ENCODE measurements at regions not wholly inside any gene's neighbourhood (a gene's known extent, or its start where the extent isn't known, plus 50 kb on each side); places are given as distances from the start of the nearest gene placed in this dataset.

DNA sequence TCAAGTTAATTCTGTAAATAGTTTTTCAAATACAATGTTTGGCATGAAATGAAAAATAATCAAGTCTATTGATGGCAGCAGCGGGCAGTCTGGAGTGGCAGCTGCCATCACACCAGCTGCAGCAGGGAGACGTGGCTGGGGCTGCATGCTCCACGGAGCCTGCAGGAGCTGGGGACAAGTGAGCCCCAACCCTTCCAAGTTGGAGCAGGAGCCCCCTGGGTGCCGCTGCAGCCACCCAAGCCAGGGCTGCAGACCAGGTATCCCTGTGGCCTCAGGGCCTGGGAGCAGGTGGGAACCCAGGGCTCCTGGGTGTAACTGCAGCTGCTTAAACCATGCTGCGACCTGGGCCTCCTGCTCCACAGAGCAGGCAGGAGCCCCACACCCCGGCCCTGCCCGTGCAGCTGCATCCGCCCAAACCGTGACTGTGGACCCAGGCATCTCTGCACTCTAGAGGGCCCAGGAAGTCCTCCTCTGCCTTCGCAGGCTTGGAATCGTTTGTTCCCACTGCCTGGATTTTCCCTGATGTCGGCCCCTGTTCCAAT lies 257.4 kb downstream of the PLOD2 start:
- Histone ChIP-seq H4K20me1 (ENCODE audit: control insufficient read depth, extremely low read depth, insufficient read depth, low read length) (no peaks in the 10 kb centered on the region), H3K27ac (ENCODE audit: control insufficient read depth, insufficient read depth, low read length) (no peak overlapping the region), H3K27me3 (ENCODE audit: control insufficient read depth, extremely low read depth, insufficient read depth, low read length) (no peaks in the 10 kb centered on the region), H3K4me3 (ENCODE audit: control insufficient read depth in 2 of 3, extremely low read depth in 1 of 3, insufficient read depth in 2 of 3, low read depth in 1 of 3, low read length in 3 of 3) (no peak overlapping the region), H3K9ac (ENCODE audit: control insufficient read depth, extremely low read depth, insufficient read depth, low read length) (no peak overlapping the region), H2AFZ (ENCODE audit: control insufficient read depth, low read length) (no peak overlapping the region), H3K79me2 (ENCODE audit: control insufficient read depth, insufficient read depth, low read length) (no peaks in the 10 kb centered on the region), H3K36me3 (ENCODE audit: control insufficient read depth in 2 of 2, extremely low read depth in 1 of 2, insufficient read depth in 2 of 2, low read length in 2 of 2) (no peaks in the 10 kb centered on the region), H3K4me1 (ENCODE audit: control insufficient read depth, extremely low read depth, insufficient read depth, low read length) (no peaks in the 10 kb centered on the region), H3K9me3 (ENCODE audit: control insufficient read depth, low read depth, low read length) (no peaks in the 10 kb centered on the region), H3K9me1 (ENCODE audit: control insufficient read depth, extremely low read depth, insufficient read depth, low read length) (no peaks in the 10 kb centered on the region), H3K4me2 (ENCODE audit: control insufficient read depth, extremely low read depth, insufficient read depth, low read depth, low read length) (no peak overlapping the region)
- TF ChIP-seq EZH2 (IDR thresholded peaks at IDR 0.05; ENCODE audit: low read length) = no peak
- TF ChIP-seq, protein P1, sequence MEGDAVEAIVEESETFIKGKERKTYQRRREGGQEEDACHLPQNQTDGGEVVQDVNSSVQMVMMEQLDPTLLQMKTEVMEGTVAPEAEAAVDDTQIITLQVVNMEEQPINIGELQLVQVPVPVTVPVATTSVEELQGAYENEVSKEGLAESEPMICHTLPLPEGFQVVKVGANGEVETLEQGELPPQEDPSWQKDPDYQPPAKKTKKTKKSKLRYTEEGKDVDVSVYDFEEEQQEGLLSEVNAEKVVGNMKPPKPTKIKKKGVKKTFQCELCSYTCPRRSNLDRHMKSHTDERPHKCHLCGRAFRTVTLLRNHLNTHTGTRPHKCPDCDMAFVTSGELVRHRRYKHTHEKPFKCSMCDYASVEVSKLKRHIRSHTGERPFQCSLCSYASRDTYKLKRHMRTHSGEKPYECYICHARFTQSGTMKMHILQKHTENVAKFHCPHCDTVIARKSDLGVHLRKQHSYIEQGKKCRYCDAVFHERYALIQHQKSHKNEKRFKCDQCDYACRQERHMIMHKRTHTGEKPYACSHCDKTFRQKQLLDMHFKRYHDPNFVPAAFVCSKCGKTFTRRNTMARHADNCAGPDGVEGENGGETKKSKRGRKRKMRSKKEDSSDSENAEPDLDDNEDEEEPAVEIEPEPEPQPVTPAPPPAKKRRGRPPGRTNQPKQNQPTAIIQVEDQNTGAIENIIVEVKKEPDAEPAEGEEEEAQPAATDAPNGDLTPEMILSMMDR (optimal IDR thresholded peaks at IDR 0.05 in 1 of 3, IDR thresholded peaks at IDR 0.05 in 1 of 3, conservative IDR thresholded peaks at IDR 0.05 in 1 of 3; ENCODE audit: extremely low read depth in 1 of 3, insufficient read depth in 2 of 3, low read length in 3 of 3) = no peak
- DNase-seq (ENCODE audit: low read depth, low spot score) (no peak), FAIRE-seq (no peak)
- dilution Hi-C loops (cut with MboI; ENCODE audit: extremely low pct_ligation_motif_present, low sequenced_read_pairs) = no loop called here

DNA sequence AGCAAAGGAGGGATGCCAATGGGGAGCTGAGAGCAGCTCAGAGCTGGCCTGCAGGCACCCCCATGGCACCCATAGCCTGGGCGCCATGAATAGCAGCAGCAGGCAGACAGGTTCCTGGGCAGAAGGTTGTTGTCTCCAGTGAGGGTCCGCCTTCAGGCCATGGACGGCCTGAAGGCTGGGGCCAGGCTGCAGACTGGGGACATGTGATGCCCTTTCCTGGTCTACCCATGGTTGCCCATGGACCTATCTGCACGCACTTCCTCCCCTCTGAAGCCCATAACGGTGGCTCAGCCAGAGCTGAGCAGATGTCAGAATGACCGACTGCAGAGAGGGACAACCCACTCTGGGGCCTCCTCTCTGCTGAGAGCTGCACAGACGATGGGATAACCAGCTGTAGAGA lies 256.8 kb downstream of the PLOD2 start:
- FAIRE-seq = no peak
- Histone ChIP-seq H3K4me2 (ENCODE audit: control insufficient read depth, extremely low read depth, insufficient read depth, low read depth, low read length) (no peak overlapping the region), H3K27ac (ENCODE audit: control insufficient read depth, insufficient read depth, low read length) (no peak overlapping the region)

More for the DNA sequence above, 256.8 kb downstream of the PLOD2 start:
- dilution Hi-C loops (cut with MboI; ENCODE audit: extremely low pct_ligation_motif_present, low sequenced_read_pairs) = no loop called here
- Histone ChIP-seq H3K9me3 (ENCODE audit: control insufficient read depth, low read depth, low read length) (no peaks in the 10 kb centered on the region), H3K9ac (ENCODE audit: control insufficient read depth, extremely low read depth, insufficient read depth, low read length) (no peak overlapping the region), H3K4me1 (ENCODE audit: control insufficient read depth, extremely low read depth, insufficient read depth, low read length) (no peaks in the 10 kb centered on the region), H3K79me2 (ENCODE audit: control insufficient read depth, insufficient read depth, low read length) (no peaks in the 10 kb centered on the region), H4K20me1 (ENCODE audit: control insufficient read depth, extremely low read depth, insufficient read depth, low read length) (no peaks in the 10 kb centered on the region), H3K27me3 (ENCODE audit: control insufficient read depth, extremely low read depth, insufficient read depth, low read length) (no peaks in the 10 kb centered on the region), H2AFZ (ENCODE audit: control insufficient read depth, low read length) (no peak overlapping the region), H3K4me3 (ENCODE audit: control insufficient read depth in 2 of 3, extremely low read depth in 1 of 3, insufficient read depth in 2 of 3, low read depth in 1 of 3, low read length in 3 of 3) (no peak overlapping the region), H3K9me1 (ENCODE audit: control insufficient read depth, extremely low read depth, insufficient read depth, low read length) (no peaks in the 10 kb centered on the region), H3K36me3 (ENCODE audit: control insufficient read depth in 2 of 2, extremely low read depth in 1 of 2, insufficient read depth in 2 of 2, low read length in 2 of 2) (no peaks in the 10 kb centered on the region)
- DNase-seq (ENCODE audit: low read depth, low spot score) = no peak
- no peak for TF ChIP-seq EZH2 (IDR thresholded peaks at IDR 0.05; ENCODE audit: low read length)
- TF ChIP-seq, protein P1 (optimal IDR thresholded peaks at IDR 0.05 in 1 of 3, IDR thresholded peaks at IDR 0.05 in 1 of 3, conservative IDR thresholded peaks at IDR 0.05 in 1 of 3; ENCODE audit: extremely low read depth in 1 of 3, insufficient read depth in 2 of 3, low read length in 3 of 3) = no peak
